H9 (cell line): ENCODE measurements at regions not wholly inside any gene's neighbourhood (a gene's known extent, or its start where the extent isn't known, plus 50 kb on each side); places are given as distances from the start of the nearest gene placed in this dataset.

Experiments
- DNase-seq: peaks from one replicate; pipeline ENCODE4 v3.0.0-alpha.2; 2017
- H2AFZ ChIP-seq: one replicate; pipeline ENCODE4 v1.6.1; 2013; ENCODE audit warnings: mild to moderate bottlenecking, low read length, control low read depth, moderate library complexity
- H2AK5ac ChIP-seq: 2 replicates; pipeline ENCODE4 v1.6.1; 2013; ENCODE audit warnings: low read length, control low read depth, mixed read lengths; ENCODE audit not compliant: insufficient read length
- H2BK120ac ChIP-seq: one replicate; pipeline ENCODE4 v1.6.1; 2013; ENCODE audit warnings: low read depth, mild to moderate bottlenecking, low read length, control low read depth, inconsistent platforms; ENCODE audit not compliant: poor library complexity, severe bottlenecking
- H2BK12ac ChIP-seq: 2 replicates; pipeline ENCODE4 v1.6.1; 2013; ENCODE audit warnings: low read length, control low read depth, mixed read lengths, low read depth; ENCODE audit not compliant: insufficient read length
- H2BK15ac ChIP-seq: 2 replicates; pipeline ENCODE4 v1.6.1; 2013; ENCODE audit warnings: low read depth, low read length, control low read depth
- H2BK20ac ChIP-seq: one replicate; pipeline ENCODE4 v1.6.1; 2013; ENCODE audit warnings: low read depth, mild to moderate bottlenecking, low read length, control low read depth, inconsistent platforms; ENCODE audit not compliant: poor library complexity, severe bottlenecking
- H2BK5ac ChIP-seq: 2 replicates; pipeline ENCODE4 v1.6.1; 2013; ENCODE audit warnings: low read length, control low read depth, mixed read lengths; ENCODE audit not compliant: insufficient read length
- H3K14ac ChIP-seq: 2 replicates; pipeline ENCODE4 v1.6.1; 2013; ENCODE audit warnings: low read length, control low read depth; ENCODE audit not compliant: insufficient read depth
- H3K18ac ChIP-seq: 2 replicates; pipeline ENCODE4 v1.6.1; 2013; ENCODE audit warnings: low read depth, mild to moderate bottlenecking, mixed read lengths, low read length, control low read depth; ENCODE audit not compliant: insufficient read length
- H3K23ac ChIP-seq: 2 replicates; pipeline ENCODE4 v1.6.1; 2013; ENCODE audit warnings: low read length, control low read depth, mixed read lengths, low read depth; ENCODE audit not compliant: insufficient read length
- H3K23me2 ChIP-seq: 2 replicates; pipeline ENCODE4 v1.6.1; 2013; ENCODE audit warnings: low read depth, mild to moderate bottlenecking, mixed read lengths, low read length, control low read depth; ENCODE audit not compliant: insufficient read length, poor library complexity, severe bottlenecking
- H3K27ac ChIP-seq: 2 replicates; pipeline ENCODE4 v1.5.1; 2013; ENCODE audit warnings: low read length, control low read depth, mixed read lengths, low read depth; ENCODE audit not compliant: insufficient read length
- H3K27me3 ChIP-seq: 2 replicates; pipeline ENCODE4 v1.6.1; 2013; ENCODE audit warnings: low read length, control low read depth, inconsistent platforms; ENCODE audit not compliant: insufficient read depth
- H3K4ac ChIP-seq: 2 replicates; pipeline ENCODE4 v1.6.1; 2013; ENCODE audit warnings: low read depth, mild to moderate bottlenecking, control low read depth, inconsistent platforms, low read length, moderate library complexity
- H3K4me1 ChIP-seq: 2 replicates; pipeline ENCODE4 v1.6.1; 2013; ENCODE audit warnings: low read length, control low read depth, inconsistent platforms; ENCODE audit not compliant: insufficient read depth
- H3K4me2 ChIP-seq: 2 replicates; pipeline ENCODE4 v1.6.1; 2013; ENCODE audit warnings: low read length, control low read depth, mixed read lengths; ENCODE audit not compliant: insufficient read length, insufficient read depth
- H3K56ac ChIP-seq: 2 replicates; pipeline ENCODE4 v1.6.1; 2013; ENCODE audit warnings: low read depth, mild to moderate bottlenecking, mixed read lengths, low read length, control low read depth; ENCODE audit not compliant: insufficient read length
- H3K79me1 ChIP-seq: 2 replicates; pipeline ENCODE4 v1.6.1; 2013; ENCODE audit warnings: low read depth, mild to moderate bottlenecking, moderate library complexity, low read length, control low read depth, inconsistent platforms; ENCODE audit not compliant: insufficient read depth, poor library complexity, severe bottlenecking
- H3K79me2 ChIP-seq: 2 replicates; pipeline ENCODE4 v1.6.1; 2013; ENCODE audit warnings: low read length, control low read depth, inconsistent platforms; ENCODE audit not compliant: insufficient read depth
- H3K9ac ChIP-seq: 2 replicates; pipeline ENCODE4 v1.6.1; 2013; ENCODE audit warnings: low read length, control low read depth, mixed read lengths; ENCODE audit not compliant: insufficient read length; ENCODE audit errors: extremely low read depth
- H3K9me3 ChIP-seq: one replicate; pipeline ENCODE4 v1.6.1; 2013; ENCODE audit warnings: low read depth, low read length, inconsistent platforms; ENCODE audit not compliant: control insufficient read depth
- H3T11ph ChIP-seq: one replicate; pipeline ENCODE4 v1.6.1; 2013; ENCODE audit warnings: mild to moderate bottlenecking, low read length, control low read depth, inconsistent platforms
- H4K20me1 ChIP-seq: one replicate; pipeline ENCODE4 v1.6.1; 2013; ENCODE audit not compliant: control insufficient read depth, insufficient read length, insufficient read depth
- H4K5ac ChIP-seq: 2 replicates; pipeline ENCODE4 v1.6.1; 2013; ENCODE audit warnings: low read depth, mild to moderate bottlenecking, mixed read lengths, low read length, control low read depth; ENCODE audit not compliant: insufficient read length
- H4K8ac ChIP-seq: replicated peaks from 2 replicates; pipeline ENCODE4 v1.6.1; 2013; ENCODE audit warnings: low read length, control low read depth, mixed read lengths, low read depth; ENCODE audit not compliant: insufficient read length
- H4K91ac ChIP-seq: 2 replicates; pipeline ENCODE4 v1.6.1; 2013; ENCODE audit warnings: low read depth, mild to moderate bottlenecking, moderate library complexity, mixed read lengths, low read length, control low read depth; ENCODE audit not compliant: insufficient read length
- H3K27ac Mint-ChIP-seq, 3 experiments: 2 replicates in 2 of 3; 3 replicates in 1 of 3; pipeline ENCODE4 v1.8.0; 2020 to 2021; ENCODE audit warnings: mixed read lengths in 3 of 3, mild to moderate bottlenecking in 1 of 3, moderate library complexity in 1 of 3
- H3K27me3 Mint-ChIP-seq: 2 replicates; pipeline ENCODE4 v1.8.0; 2021; ENCODE audit warnings: low read depth, mild to moderate bottlenecking, moderate library complexity, mixed read lengths
- H3K36me3 Mint-ChIP-seq, 3 experiments: 2 replicates in 2 of 3; 3 replicates in 1 of 3; pipeline ENCODE4 v1.8.0; 2020 to 2021; ENCODE audit warnings: low read depth in 3 of 3, mixed read lengths in 3 of 3; ENCODE audit not compliant: insufficient read depth in 1 of 3
- H3K4me1 Mint-ChIP-seq, 2 experiments: 2 replicates each; pipeline ENCODE4 v1.8.0; 2020; ENCODE audit warnings: mixed read lengths in 2 of 2
- H3K4me3 Mint-ChIP-seq, 2 experiments: 2 replicates in 1 of 2; 3 replicates in 1 of 2; pipeline ENCODE4 v1.8.0; 2020 to 2021; ENCODE audit warnings: mild to moderate bottlenecking in 2 of 2, mixed read lengths in 2 of 2, moderate library complexity in 1 of 2
- H3K9me3 Mint-ChIP-seq, 2 experiments: 2 replicates in 1 of 2; 3 replicates in 1 of 2; pipeline ENCODE4 v1.8.0; 2020; ENCODE audit warnings: mild to moderate bottlenecking in 2 of 2, mixed read lengths in 2 of 2, moderate library complexity in 1 of 2
- WGBS: extraction: QIAGEN DNeasy Blood & Tissue Kit; methylation state at CpG from one replicate; pipeline ENCODE4 v1.1.7; 2013; ENCODE audit warnings: missing lambda C conversion rate, low lambda C conversion rate, mixed read lengths; ENCODE audit not compliant: insufficient read length; ENCODE audit errors: extremely low coverage; 5-methylcytosine and 5-hydroxymethylcytosine counted together
- TF ChIP-seq, protein P1 (sequence below): fragments of 200-600 bp; sonication (generic); conservative IDR thresholded peaks from 3 replicates; pipeline ENCODE4 v1.8.0; 2021; ENCODE audit warnings: antibody characterized with exemption, mild to moderate bottlenecking

DNA sequence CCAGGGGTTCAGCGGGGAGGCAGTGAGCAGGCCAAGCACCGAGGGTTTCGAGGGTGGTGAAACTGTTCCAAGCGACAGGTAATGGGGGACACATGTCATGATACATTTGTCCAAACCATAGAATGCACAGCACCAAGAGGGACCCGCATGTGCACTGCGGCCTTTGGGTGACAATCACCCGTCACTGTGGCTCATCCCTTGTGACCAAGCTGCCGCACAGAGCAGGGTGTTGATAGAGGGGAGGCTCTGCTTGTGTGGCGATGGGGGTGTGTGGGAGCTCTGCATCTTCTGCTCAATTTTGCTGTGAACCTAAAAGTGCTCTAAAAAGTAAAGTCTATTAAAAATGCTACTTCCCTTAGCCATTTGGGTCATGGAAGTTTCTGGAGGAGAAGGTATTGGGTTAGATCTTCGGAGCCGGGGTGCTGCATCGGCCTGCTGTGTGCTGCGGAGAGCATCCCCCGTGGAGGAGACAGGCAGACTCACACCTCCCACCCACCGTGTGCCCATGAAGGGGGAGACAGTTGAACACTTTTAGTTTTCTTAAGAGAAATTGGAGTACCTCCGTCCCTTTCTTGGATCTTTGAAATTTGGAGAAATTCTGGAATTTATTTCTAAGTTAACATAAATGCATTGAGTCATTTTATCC lies 280.4 kb upstream of the IRX2 start:
- no peak overlapping the region for H3K18ac ChIP-seq
- H2BK12ac ChIP-seq: no peak overlapping the region
- no peak overlapping the region for H3K4me3 Mint-ChIP-seq
- no peaks in the 10 kb centered on the region for H3K79me1 ChIP-seq
- H3T11ph ChIP-seq: no peak overlapping the region
- H2BK120ac ChIP-seq: no peak overlapping the region
- H4K20me1 ChIP-seq: no peaks in the 10 kb centered on the region
- H2BK20ac ChIP-seq: no peak overlapping the region
- H3K9ac ChIP-seq: no peak overlapping the region
- H3K4me1 Mint-ChIP-seq: peaks cover 16 to 17% of the 10 kb centered on the region in 2 experiments
- no peak overlapping the region for H3K27ac ChIP-seq
- H3K23ac ChIP-seq: no peak overlapping the region
- H4K8ac ChIP-seq: no peak overlapping the region
- no peaks in the 10 kb centered on the region for H3K27me3 ChIP-seq
- H3K4me1 ChIP-seq: no peaks in the 10 kb centered on the region
- no peak overlapping the region for H3K14ac ChIP-seq
- no CpG with 5 or more reads among the region's 16 CpGs for whole genome bisulfite sequencing
- no peaks in the 10 kb centered on the region for H3K36me3 Mint-ChIP-seq
- H3K27ac Mint-ChIP-seq: no peak overlapping the region
- H2BK15ac ChIP-seq: no peak overlapping the region
- no peak overlapping the region for H3K4ac ChIP-seq
- H3K9me3 Mint-ChIP-seq: no peaks in the 10 kb centered on the region
- no peak overlapping the region for H4K5ac ChIP-seq
- no peak overlapping the region for H3K56ac ChIP-seq
- H3K27me3 Mint-ChIP-seq: peaks cover 1% of the 10 kb centered on the region
- H3K4me2 ChIP-seq: no peak overlapping the region
- H3K9me3 ChIP-seq: no peaks in the 10 kb centered on the region
- no peak overlapping the region for H2AK5ac ChIP-seq
- no peaks in the 10 kb centered on the region for H3K23me2 ChIP-seq
- H2AFZ ChIP-seq: no peak overlapping the region
- no peak overlapping the region for H2BK5ac ChIP-seq
- H4K91ac ChIP-seq: no peak overlapping the region
- no peak for DNase-seq
- TF ChIP-seq, protein P1, sequence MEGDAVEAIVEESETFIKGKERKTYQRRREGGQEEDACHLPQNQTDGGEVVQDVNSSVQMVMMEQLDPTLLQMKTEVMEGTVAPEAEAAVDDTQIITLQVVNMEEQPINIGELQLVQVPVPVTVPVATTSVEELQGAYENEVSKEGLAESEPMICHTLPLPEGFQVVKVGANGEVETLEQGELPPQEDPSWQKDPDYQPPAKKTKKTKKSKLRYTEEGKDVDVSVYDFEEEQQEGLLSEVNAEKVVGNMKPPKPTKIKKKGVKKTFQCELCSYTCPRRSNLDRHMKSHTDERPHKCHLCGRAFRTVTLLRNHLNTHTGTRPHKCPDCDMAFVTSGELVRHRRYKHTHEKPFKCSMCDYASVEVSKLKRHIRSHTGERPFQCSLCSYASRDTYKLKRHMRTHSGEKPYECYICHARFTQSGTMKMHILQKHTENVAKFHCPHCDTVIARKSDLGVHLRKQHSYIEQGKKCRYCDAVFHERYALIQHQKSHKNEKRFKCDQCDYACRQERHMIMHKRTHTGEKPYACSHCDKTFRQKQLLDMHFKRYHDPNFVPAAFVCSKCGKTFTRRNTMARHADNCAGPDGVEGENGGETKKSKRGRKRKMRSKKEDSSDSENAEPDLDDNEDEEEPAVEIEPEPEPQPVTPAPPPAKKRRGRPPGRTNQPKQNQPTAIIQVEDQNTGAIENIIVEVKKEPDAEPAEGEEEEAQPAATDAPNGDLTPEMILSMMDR: no peak
- H3K79me2 ChIP-seq: no peaks in the 10 kb centered on the region
